ENCODE measurements at regions not wholly inside any gene's neighbourhood (a gene's known extent, or its start where the extent isn't known, plus 50 kb on each side); places are given as distances from the start of the nearest gene placed in this dataset.

DNA sequence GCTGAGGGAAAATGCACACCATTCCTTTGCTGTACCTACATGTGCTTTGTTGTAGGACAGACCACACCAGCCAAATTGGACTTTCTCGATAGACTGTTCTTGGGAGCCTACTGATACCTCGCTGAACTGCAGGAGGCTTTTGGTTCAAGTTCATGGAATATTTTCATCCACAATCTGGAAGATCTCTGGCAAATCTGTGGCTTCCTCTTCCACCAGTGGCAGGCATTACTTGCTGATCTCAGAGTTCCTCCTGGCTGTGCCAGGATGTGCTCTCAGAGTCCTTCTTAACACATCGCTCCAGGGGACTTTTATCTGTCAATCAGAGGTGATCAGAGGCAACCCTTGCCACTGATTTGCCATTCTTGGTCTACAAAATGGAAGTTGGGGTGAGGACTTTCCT, 87.7 kb downstream of the PTGR3 start:
- TF ChIP-seq EZH2phosphoT487 (IDR thresholded peaks at IDR 0.05; ENCODE audit: low read depth, severe bottlenecking, unreplicated experiment) (no peak), CTCF (IDR thresholded peaks at IDR 0.05; ENCODE audit: poor library complexity) (no peak), EZH2 (IDR thresholded peaks at IDR 0.05; ENCODE audit: borderline replicate concordance) (no peak)

All from hepatocyte (in vitro differentiated cells).